Activated T-helper 9 cell treated with anti-CD3 and anti-CD28 coated beads, Interleukin-2, amount 50 U/mL, for 16 hours (primary cell): ENCODE measurements at regions not wholly inside any gene's neighbourhood (a gene's known extent, or its start where the extent isn't known, plus 50 kb on each side); places are given as distances from the start of the nearest gene placed in this dataset.

Experiments
- DNase-seq: peaks from one replicate; pipeline ENCODE4 v3.0.0-alpha.2; 2020; ENCODE audit warnings: low read depth

- DNase-seq: no peak
Observed at GRCh38 chr13:74406420-74406819, 272.2 kb upstream of the KLF12 start.

GRCh38 chr13:74398599-74398998 is 264.4 kb upstream of the KLF12 start:
- no peak for DNase-seq

- no peak for DNase-seq
Observed at GRCh38 chr13:74389056-74389455, 254.9 kb upstream of the KLF12 start.

GRCh38 chr13:74388626-74389025 is 254.4 kb upstream of the KLF12 start:
- no peak for DNase-seq

GRCh38 chr13:74372511-74372910 is 238.3 kb upstream of the KLF12 start:
- no peak for DNase-seq

GRCh38 chr13:74367193-74367592 is 233.0 kb upstream of the KLF12 start:
- DNase-seq: no peak

GRCh38 chr13:74361274-74361673 is 227.1 kb upstream of the KLF12 start:
- no peak for DNase-seq

- no peak for DNase-seq
Observed at GRCh38 chr13:74346960-74347359, 212.8 kb upstream of the KLF12 start.

GRCh38 chr13:74338341-74338740 is 204.1 kb upstream of the KLF12 start:
- DNase-seq: no peak

- no peak for DNase-seq
Observed at GRCh38 chr13:74336546-74336945, 202.3 kb upstream of the KLF12 start.

- DNase-seq: no peak
Observed at GRCh38 chr13:74335370-74335769, 201.2 kb upstream of the KLF12 start.

- no peak for DNase-seq
Observed at GRCh38 chr13:74329962-74330361, 195.8 kb upstream of the KLF12 start.

GRCh38 chr13:74325106-74325505 is 190.9 kb upstream of the KLF12 start:
- DNase-seq: no peak

- no peak for DNase-seq
Observed at GRCh38 chr13:74324338-74324737, 190.1 kb upstream of the KLF12 start.

- DNase-seq: no peak
Observed at GRCh38 chr13:74322562-74322961, 188.4 kb upstream of the KLF12 start.

- no peak for DNase-seq
Observed at GRCh38 chr13:74320282-74320681, 186.1 kb upstream of the KLF12 start.

- DNase-seq: no peak
Observed at GRCh38 chr13:74316547-74316946, 182.3 kb upstream of the KLF12 start.

- no peak for DNase-seq
Observed at GRCh38 chr13:74306496-74306895, 172.3 kb upstream of the KLF12 start.

GRCh38 chr13:74305876-74306275 is 171.7 kb upstream of the KLF12 start:
- DNase-seq: no peak

- no peak for DNase-seq
Observed at GRCh38 chr13:74301258-74301935, 167.2 kb upstream of the KLF12 start.

GRCh38 chr13:74300162-74300561 is 166.0 kb upstream of the KLF12 start:
- no peak for DNase-seq

GRCh38 chr13:74299721-74300120 is 165.5 kb upstream of the KLF12 start:
- no peak for DNase-seq

- no peak for DNase-seq
Observed at GRCh38 chr13:74298923-74299322, 164.7 kb upstream of the KLF12 start.
